Esophagus squamous epithelium (tissue), 5 donors: ENCODE measurements at regions not wholly inside any gene's neighbourhood (a gene's known extent, or its start where the extent isn't known, plus 50 kb on each side); places are given as distances from the start of the nearest gene placed in this dataset.

Experiments
- DNase-seq: peaks from one replicate; lab custom pipeline; 2025; lab: John Stamatoyannopoulos, UW
- H3K27ac ChIP-seq, 4 donors: fragments of 200-600 bp; sonication (generic); one replicate each; pipeline ENCODE4 v1.5.1; 2016 to 2019; ENCODE audit warnings: mild to moderate bottlenecking in 1 of 4
- H3K27me3 ChIP-seq, 4 donors: fragments of 200-600 bp; sonication (generic); 1 replicate in 3 of 4; 2 replicates in 1 of 4; pipeline versions ENCODE4 v1.5.1 to v1.6.0; 2017 to 2021; ENCODE audit warnings: antibody characterized with exemption in 1 of 4
- H3K36me3 ChIP-seq, 3 donors: fragments of 200-600 bp; sonication (generic); one replicate each; pipeline ENCODE4 v1.5.1; 2016 to 2019
- H3K4me1 ChIP-seq, 3 donors: fragments of 200-600 bp; sonication (generic); one replicate each; pipeline ENCODE4 v1.5.1; 2017 to 2019
- H3K4me3 ChIP-seq, 4 donors: fragments of 200-600 bp; sonication (generic); 1 replicate in 3 of 4; 2 replicates in 1 of 4; pipeline ENCODE4 v1.5.1; 2016 to 2019; ENCODE audit warnings: mild to moderate bottlenecking in 2 of 4, moderate library complexity in 1 of 4
- H3K9me3 ChIP-seq, 3 donors: fragments of 200-600 bp; sonication (generic); one replicate each; pipeline ENCODE4 v1.5.1; 2016 to 2019
- POLR2A ChIP-seq, 4 donors: fragments of 450-650 bp; IDR thresholded peaks; one replicate each; pipeline ENCODE4 v1.6.1; 2017; ENCODE audit warnings: antibody characterized with exemption in 4 of 4, mild to moderate bottlenecking in 4 of 4, moderate library complexity in 3 of 4
- WGBS, 2 donors: methylation state at CpG; one replicate each; pipeline ENCODE4 v1.1.5; 2018; 5-methylcytosine and 5-hydroxymethylcytosine counted together
- intact Hi-C: fragments of 100-400 bp; cut with DNase I; formaldehyde crosslinking; loops from one replicate; pipeline ENCODE4 v1.15.0; 2022
- TF ChIP-seq, protein P1 (sequence below), 6 experiments: fragments of 450-650 bp in 4 of 6; fragments of 200-600 bp in 2 of 6; sonication (generic) in 2 of 6; IDR thresholded peaks; one replicate each; pipeline ENCODE4 v1.5.1; 2016 to 2019; ENCODE audit warnings: antibody characterized with exemption in 6 of 6, mild to moderate bottlenecking in 4 of 6, moderate library complexity in 4 of 6
- donor health status: DM: yes; HTN: yes; CAD: no.

DNA sequence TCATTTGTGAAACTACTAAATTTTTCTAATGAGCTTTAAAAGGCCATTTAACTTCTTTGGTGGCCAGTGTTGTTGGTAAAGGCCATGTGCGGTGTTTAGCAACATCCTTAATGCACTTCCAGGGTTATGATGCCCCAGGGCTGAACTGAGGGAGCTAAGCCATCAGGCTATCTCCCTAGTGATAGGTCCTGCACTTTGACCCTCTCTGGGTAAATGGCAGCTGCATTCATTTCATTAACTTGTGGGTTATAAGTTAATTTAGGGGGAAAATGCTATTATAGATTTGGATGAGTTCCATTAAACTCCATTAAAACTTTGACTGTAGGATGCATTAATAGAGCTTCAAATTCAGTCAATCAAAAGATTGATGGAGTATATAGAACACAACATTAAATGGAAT lies 366.7 kb upstream of the ZNF717 start:
- Histone ChIP-seq H3K4me1 (no peaks in the 10 kb centered on the region), H3K9me3 (peaks cover 0 to 10% (median 4%) of the 10 kb centered on the region in 3 donors), H3K36me3 (no peaks in the 10 kb centered on the region), H3K4me3 (no peak overlapping the region), H3K27ac (no peak overlapping the region), H3K27me3 (no peaks in the 10 kb centered on the region)
- TF ChIP-seq, protein P1, sequence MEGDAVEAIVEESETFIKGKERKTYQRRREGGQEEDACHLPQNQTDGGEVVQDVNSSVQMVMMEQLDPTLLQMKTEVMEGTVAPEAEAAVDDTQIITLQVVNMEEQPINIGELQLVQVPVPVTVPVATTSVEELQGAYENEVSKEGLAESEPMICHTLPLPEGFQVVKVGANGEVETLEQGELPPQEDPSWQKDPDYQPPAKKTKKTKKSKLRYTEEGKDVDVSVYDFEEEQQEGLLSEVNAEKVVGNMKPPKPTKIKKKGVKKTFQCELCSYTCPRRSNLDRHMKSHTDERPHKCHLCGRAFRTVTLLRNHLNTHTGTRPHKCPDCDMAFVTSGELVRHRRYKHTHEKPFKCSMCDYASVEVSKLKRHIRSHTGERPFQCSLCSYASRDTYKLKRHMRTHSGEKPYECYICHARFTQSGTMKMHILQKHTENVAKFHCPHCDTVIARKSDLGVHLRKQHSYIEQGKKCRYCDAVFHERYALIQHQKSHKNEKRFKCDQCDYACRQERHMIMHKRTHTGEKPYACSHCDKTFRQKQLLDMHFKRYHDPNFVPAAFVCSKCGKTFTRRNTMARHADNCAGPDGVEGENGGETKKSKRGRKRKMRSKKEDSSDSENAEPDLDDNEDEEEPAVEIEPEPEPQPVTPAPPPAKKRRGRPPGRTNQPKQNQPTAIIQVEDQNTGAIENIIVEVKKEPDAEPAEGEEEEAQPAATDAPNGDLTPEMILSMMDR (IDR thresholded peaks at IDR 0.05): no peak
- TF ChIP-seq POLR2A (IDR thresholded peaks at IDR 0.05): no peak
- intact Hi-C loops: no loop called here
- DNase-seq: no peak
- 65 to 85% methylated on average over 1 of the region's 1 CpG for WGBS, 2 donors

DNA sequence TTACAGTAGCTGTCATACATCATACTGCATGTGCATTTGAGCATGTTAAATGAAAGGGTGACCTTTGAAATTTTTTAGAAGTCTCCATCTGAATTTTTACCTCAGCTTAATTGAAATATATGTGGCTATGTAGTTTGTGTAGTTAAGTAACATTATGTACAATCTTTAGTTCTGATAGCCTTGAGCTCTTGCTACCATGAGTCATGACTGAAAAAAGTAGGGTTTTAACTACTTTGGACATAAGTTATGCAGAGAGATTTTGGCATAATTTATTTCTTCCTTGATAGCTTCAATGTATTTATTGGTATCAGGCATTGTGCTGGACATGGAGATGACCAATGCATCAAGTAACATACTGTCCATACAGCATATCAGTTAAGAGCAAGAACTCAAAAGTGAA lies 376.5 kb upstream of the ZNF717 start:
- intact Hi-C loops: no loop called here
- H3K27me3 ChIP-seq: no peaks in the 10 kb centered on the region
- no peak for TF ChIP-seq POLR2A (IDR thresholded peaks at IDR 0.05)
- TF ChIP-seq, protein P1 (IDR thresholded peaks at IDR 0.05): no peak
- H3K27ac ChIP-seq: no peak overlapping the region
- no peaks in the 10 kb centered on the region for H3K4me1 ChIP-seq
- no peaks in the 10 kb centered on the region for H3K36me3 ChIP-seq
- no peaks in the 10 kb centered on the region for H3K9me3 ChIP-seq
- DNase-seq: no peak
- H3K4me3 ChIP-seq: no peak overlapping the region

DNA sequence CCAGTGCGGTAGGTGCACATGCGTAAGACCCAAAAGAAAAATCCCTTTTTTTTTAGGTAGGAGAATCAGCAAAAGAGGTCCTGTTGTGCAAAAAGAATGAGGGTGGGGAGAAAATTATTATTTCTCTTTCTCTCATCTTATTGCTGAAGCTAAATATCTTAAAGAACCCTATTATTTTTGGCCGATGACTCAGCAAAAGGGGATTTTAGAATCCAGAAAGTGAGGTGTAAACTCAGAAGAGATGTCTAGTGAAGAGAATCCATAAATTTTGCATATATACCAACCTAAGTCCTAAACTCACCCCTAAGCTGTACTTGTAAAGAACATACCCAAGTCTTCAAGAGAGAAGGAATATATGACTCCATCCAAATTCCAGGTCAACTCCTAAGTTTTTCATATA lies 386.3 kb upstream of the ZNF717 start:
- 61 to 77% methylated on average over 3 of the region's 3 CpGs for WGBS, 2 donors
- intact Hi-C loops: no loop called here
- no peak for DNase-seq
- Histone ChIP-seq H3K4me3 (no peak overlapping the region), H3K27me3 (no peaks in the 10 kb centered on the region), H3K4me1 (no peaks in the 10 kb centered on the region), H3K36me3 (no peaks in the 10 kb centered on the region), H3K27ac (no peak overlapping the region), H3K9me3 (no peaks in the 10 kb centered on the region)
- no peak for TF ChIP-seq POLR2A (IDR thresholded peaks at IDR 0.05)
- TF ChIP-seq, protein P1 (IDR thresholded peaks at IDR 0.05): no peak

DNA sequence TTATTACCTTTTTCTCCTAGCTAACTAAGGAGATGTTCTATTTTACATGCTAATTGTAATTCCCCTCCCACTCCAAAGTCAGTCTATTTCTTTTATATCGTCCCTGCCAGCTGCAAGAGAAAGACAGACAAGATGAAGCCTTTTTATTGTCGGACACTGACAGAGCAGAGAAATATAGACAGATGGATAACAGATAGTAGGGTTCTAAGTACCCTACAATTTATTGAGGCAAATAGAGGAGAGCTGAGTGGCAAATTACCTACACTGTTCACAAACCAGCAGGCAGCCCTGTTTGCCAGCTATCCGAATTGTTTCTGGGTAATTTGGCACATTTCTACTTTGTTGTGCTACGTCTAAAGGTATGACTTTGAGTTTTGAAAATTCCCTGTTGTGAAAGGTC lies 392.3 kb upstream of the ZNF717 start:
- H3K4me1 ChIP-seq: no peaks in the 10 kb centered on the region
- no peaks in the 10 kb centered on the region for H3K9me3 ChIP-seq
- no peaks in the 10 kb centered on the region for H3K27me3 ChIP-seq
- TF ChIP-seq, protein P1 (IDR thresholded peaks at IDR 0.05): no peak
- no peak for TF ChIP-seq POLR2A (IDR thresholded peaks at IDR 0.05)
- no peak overlapping the region for H3K27ac ChIP-seq
- no peak for DNase-seq
- no peaks in the 10 kb centered on the region for H3K36me3 ChIP-seq
- no peak overlapping the region for H3K4me3 ChIP-seq
- intact Hi-C loops: no loop called here
- 83 to 93% methylated on average over 4 of the region's 4 CpGs for WGBS, 2 donors

DNA sequence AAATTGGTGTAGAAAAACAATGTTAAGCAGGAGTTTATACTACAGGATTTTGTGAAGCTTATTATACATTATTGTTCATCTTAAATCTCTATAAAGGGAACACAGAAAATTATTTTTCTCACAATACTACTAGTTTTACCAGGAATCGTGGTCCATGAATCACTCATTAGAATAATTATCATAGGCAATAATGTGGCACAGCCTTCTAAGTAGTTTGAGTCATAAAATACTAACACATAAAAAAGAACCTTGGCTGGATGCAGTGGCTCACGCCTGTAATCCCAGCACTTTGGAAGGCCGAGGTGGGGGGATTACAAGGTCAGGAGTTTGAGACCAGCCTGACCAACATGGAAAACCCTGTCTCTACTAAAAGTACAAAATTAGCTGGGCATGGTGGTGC lies 393.1 kb upstream of the ZNF717 start:
- Histone ChIP-seq H3K27me3 (no peaks in the 10 kb centered on the region), H3K4me3 (no peak overlapping the region), H3K9me3 (no peaks in the 10 kb centered on the region), H3K36me3 (no peaks in the 10 kb centered on the region), H3K27ac (no peak overlapping the region), H3K4me1 (no peaks in the 10 kb centered on the region)
- no peak for TF ChIP-seq POLR2A (IDR thresholded peaks at IDR 0.05)
- TF ChIP-seq, protein P1 (IDR thresholded peaks at IDR 0.05): no peak
- intact Hi-C loops: no loop called here
- DNase-seq: no peak
- WGBS, 2 donors: 67 to 71% methylated on average over 3 of the region's 3 CpGs
